Gastroesophageal sphincter (tissue), 3 donors: ENCODE measurements at regions not wholly inside any gene's neighbourhood (a gene's known extent, or its start where the extent isn't known, plus 50 kb on each side); places are given as distances from the start of the nearest gene placed in this dataset.
"Not testable (repeated sequence)": the region's sequence is repeated elsewhere in the genome, so short reads cannot be mapped to it uniquely, and the experiment has no call there.

Source experiments
- POLR2A ChIP-seq, 2 donors: fragments of 450-650 bp; IDR thresholded peaks; one replicate each; pipeline ENCODE4 v1.6.1; 2017; ENCODE audit warnings: antibody characterized with exemption in 2 of 2, mild to moderate bottlenecking in 2 of 2, moderate library complexity in 1 of 2
- TF ChIP-seq, protein P1 (sequence below), 4 experiments: fragments of 200-600 bp in 2 of 4; fragments of 450-650 bp in 2 of 4; sonication (generic) in 1 of 4; IDR thresholded peaks; one replicate each; pipeline ENCODE4 v1.5.1; 2017 to 2019; ENCODE audit warnings: antibody characterized with exemption in 4 of 4, mild to moderate bottlenecking in 2 of 4, moderate library complexity in 2 of 4

DNA sequence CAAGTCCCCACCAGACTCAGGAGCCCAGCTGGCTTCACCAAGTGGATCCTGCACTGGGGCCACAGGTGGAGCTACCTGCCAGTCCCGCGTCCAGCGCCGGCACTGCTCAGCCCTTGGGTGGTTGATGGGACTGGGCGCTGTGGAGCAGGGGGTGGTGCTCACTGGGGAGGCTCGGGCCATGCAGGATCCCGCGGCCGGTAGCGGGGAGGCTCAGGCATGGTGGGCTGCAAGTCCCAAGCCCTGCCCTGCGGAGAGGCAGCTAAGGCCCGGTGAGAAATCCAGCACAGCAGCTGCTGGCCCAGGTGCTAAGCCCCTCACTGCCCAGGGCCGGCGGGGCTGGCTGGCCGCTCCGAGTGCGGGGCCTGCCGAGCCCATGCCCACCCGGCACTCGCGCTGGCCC, 143.1 kb upstream of the ALDH3B2 start:
- TF ChIP-seq, protein P1, sequence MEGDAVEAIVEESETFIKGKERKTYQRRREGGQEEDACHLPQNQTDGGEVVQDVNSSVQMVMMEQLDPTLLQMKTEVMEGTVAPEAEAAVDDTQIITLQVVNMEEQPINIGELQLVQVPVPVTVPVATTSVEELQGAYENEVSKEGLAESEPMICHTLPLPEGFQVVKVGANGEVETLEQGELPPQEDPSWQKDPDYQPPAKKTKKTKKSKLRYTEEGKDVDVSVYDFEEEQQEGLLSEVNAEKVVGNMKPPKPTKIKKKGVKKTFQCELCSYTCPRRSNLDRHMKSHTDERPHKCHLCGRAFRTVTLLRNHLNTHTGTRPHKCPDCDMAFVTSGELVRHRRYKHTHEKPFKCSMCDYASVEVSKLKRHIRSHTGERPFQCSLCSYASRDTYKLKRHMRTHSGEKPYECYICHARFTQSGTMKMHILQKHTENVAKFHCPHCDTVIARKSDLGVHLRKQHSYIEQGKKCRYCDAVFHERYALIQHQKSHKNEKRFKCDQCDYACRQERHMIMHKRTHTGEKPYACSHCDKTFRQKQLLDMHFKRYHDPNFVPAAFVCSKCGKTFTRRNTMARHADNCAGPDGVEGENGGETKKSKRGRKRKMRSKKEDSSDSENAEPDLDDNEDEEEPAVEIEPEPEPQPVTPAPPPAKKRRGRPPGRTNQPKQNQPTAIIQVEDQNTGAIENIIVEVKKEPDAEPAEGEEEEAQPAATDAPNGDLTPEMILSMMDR (IDR thresholded peaks at IDR 0.05): not testable (repeated sequence)
- not testable (repeated sequence) for TF ChIP-seq POLR2A (IDR thresholded peaks at IDR 0.05)
